H1 (cell line): ENCODE measurements at regions not wholly inside any gene's neighbourhood (a gene's known extent, or its start where the extent isn't known, plus 50 kb on each side); places are given as distances from the start of the nearest gene placed in this dataset.

ENCODE experiments used
- CHD1 ChIP-seq: IDR thresholded peaks from 2 replicates; pipeline ENCODE4 v1.6.1; 2012; ENCODE audit warnings: low read depth, low read length, improper control_type of control experiment
- CHD2 ChIP-seq: IDR thresholded peaks from 2 replicates; pipeline ENCODE4 v1.6.1; 2012; ENCODE audit warnings: low read length, improper control_type of control experiment
- HDAC2 ChIP-seq, 2 experiments: fragments of 300-600 bp in 1 of 2; sonication (generic) in 1 of 2; IDR thresholded peaks; 2 replicates each; pipeline ENCODE4 v1.6.1; 2011 to 2012; ENCODE audit warnings: low read depth in 2 of 2, low read length in 2 of 2, mild to moderate bottlenecking in 2 of 2, moderate library complexity in 2 of 2, borderline replicate concordance in 1 of 2, inconsistent platforms in 1 of 2
- RNF2 ChIP-seq: fragments of 200-900, 300-1000 bp; sonication (generic); IDR thresholded peaks from 2 replicates; pipeline ENCODE4 v1.7.1; 2016; ENCODE audit warnings: borderline replicate concordance, low read depth, mild to moderate bottlenecking, antibody characterized with exemption, low read length; ENCODE audit not compliant: poor library complexity, severe bottlenecking; ENCODE audit errors: missing control alignments
- SAP30 ChIP-seq: fragments of 300-600 bp; sonication (generic); IDR thresholded peaks from 2 replicates; pipeline ENCODE4 v1.7.1; 2012; ENCODE audit warnings: low read length, moderate library complexity, mild to moderate bottlenecking, inconsistent platforms; ENCODE audit not compliant: insufficient read depth, insufficient replicate concordance
- TF ChIP-seq, protein P1 (sequence below): fragments of 300-600 bp; sonication (generic); IDR thresholded peaks from 2 replicates; pipeline ENCODE4 v1.7.1; 2012; ENCODE audit warnings: low read length, moderate library complexity, mild to moderate bottlenecking, inconsistent platforms; ENCODE audit not compliant: insufficient replicate concordance
- TF ChIP-seq, protein P2 (sequence below): IDR thresholded peaks from 2 replicates; pipeline ENCODE4 v1.6.1; 2012; ENCODE audit warnings: low read length, inconsistent platforms

DNA sequence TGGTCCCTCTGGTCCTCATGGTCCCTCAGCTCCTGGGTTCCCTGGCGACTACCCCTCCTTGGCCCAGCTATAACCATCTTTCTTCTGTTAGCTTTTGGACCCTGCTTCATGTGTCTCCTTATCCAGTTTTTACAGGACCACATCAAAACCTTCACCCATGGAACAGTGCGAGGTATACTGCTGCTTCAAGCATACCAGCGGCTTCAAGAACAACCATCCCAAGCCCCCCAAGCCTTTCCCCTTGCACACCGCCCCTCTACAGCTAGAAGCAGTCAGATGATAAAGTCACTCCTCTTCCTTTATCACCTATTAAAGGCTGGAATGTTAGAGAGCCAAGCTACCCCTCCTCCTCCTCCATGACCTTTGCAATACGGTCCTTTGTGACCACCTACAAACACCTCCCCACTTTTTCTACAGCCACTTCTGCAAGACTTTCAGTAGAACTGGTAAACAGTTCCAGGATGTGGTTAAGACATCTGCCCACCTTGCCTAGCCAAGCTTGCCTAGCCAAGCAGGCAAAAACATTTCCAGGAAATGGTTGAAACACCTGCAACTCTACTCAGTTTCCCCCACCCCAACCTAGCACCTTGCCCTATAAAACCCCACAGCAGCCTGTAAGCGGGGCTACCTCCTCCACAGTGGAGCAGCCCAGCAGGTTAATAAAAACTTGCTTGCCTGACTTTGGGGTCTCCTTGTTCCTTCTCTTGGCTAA is 125.7 kb downstream of the ZC4H2 start (continued):
- TF ChIP-seq, protein P1, sequence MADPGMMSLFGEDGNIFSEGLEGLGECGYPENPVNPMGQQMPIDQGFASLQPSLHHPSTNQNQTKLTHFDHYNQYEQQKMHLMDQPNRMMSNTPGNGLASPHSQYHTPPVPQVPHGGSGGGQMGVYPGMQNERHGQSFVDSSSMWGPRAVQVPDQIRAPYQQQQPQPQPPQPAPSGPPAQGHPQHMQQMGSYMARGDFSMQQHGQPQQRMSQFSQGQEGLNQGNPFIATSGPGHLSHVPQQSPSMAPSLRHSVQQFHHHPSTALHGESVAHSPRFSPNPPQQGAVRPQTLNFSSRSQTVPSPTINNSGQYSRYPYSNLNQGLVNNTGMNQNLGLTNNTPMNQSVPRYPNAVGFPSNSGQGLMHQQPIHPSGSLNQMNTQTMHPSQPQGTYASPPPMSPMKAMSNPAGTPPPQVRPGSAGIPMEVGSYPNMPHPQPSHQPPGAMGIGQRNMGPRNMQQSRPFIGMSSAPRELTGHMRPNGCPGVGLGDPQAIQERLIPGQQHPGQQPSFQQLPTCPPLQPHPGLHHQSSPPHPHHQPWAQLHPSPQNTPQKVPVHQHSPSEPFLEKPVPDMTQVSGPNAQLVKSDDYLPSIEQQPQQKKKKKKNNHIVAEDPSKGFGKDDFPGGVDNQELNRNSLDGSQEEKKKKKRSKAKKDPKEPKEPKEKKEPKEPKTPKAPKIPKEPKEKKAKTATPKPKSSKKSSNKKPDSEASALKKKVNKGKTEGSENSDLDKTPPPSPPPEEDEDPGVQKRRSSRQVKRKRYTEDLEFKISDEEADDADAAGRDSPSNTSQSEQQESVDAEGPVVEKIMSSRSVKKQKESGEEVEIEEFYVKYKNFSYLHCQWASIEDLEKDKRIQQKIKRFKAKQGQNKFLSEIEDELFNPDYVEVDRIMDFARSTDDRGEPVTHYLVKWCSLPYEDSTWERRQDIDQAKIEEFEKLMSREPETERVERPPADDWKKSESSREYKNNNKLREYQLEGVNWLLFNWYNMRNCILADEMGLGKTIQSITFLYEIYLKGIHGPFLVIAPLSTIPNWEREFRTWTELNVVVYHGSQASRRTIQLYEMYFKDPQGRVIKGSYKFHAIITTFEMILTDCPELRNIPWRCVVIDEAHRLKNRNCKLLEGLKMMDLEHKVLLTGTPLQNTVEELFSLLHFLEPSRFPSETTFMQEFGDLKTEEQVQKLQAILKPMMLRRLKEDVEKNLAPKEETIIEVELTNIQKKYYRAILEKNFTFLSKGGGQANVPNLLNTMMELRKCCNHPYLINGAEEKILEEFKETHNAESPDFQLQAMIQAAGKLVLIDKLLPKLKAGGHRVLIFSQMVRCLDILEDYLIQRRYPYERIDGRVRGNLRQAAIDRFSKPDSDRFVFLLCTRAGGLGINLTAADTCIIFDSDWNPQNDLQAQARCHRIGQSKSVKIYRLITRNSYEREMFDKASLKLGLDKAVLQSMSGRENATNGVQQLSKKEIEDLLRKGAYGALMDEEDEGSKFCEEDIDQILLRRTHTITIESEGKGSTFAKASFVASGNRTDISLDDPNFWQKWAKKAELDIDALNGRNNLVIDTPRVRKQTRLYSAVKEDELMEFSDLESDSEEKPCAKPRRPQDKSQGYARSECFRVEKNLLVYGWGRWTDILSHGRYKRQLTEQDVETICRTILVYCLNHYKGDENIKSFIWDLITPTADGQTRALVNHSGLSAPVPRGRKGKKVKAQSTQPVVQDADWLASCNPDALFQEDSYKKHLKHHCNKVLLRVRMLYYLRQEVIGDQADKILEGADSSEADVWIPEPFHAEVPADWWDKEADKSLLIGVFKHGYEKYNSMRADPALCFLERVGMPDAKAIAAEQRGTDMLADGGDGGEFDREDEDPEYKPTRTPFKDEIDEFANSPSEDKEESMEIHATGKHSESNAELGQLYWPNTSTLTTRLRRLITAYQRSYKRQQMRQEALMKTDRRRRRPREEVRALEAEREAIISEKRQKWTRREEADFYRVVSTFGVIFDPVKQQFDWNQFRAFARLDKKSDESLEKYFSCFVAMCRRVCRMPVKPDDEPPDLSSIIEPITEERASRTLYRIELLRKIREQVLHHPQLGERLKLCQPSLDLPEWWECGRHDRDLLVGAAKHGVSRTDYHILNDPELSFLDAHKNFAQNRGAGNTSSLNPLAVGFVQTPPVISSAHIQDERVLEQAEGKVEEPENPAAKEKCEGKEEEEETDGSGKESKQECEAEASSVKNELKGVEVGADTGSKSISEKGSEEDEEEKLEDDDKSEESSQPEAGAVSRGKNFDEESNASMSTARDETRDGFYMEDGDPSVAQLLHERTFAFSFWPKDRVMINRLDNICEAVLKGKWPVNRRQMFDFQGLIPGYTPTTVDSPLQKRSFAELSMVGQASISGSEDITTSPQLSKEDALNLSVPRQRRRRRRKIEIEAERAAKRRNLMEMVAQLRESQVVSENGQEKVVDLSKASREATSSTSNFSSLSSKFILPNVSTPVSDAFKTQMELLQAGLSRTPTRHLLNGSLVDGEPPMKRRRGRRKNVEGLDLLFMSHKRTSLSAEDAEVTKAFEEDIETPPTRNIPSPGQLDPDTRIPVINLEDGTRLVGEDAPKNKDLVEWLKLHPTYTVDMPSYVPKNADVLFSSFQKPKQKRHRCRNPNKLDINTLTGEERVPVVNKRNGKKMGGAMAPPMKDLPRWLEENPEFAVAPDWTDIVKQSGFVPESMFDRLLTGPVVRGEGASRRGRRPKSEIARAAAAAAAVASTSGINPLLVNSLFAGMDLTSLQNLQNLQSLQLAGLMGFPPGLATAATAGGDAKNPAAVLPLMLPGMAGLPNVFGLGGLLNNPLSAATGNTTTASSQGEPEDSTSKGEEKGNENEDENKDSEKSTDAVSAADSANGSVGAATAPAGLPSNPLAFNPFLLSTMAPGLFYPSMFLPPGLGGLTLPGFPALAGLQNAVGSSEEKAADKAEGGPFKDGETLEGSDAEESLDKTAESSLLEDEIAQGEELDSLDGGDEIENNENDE, result no peak
- TF ChIP-seq CHD1, result no peak
- TF ChIP-seq, protein P2, sequence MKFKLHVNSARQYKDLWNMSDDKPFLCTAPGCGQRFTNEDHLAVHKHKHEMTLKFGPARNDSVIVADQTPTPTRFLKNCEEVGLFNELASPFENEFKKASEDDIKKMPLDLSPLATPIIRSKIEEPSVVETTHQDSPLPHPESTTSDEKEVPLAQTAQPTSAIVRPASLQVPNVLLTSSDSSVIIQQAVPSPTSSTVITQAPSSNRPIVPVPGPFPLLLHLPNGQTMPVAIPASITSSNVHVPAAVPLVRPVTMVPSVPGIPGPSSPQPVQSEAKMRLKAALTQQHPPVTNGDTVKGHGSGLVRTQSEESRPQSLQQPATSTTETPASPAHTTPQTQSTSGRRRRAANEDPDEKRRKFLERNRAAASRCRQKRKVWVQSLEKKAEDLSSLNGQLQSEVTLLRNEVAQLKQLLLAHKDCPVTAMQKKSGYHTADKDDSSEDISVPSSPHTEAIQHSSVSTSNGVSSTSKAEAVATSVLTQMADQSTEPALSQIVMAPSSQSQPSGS, result no peak
- no peak for TF ChIP-seq HDAC2 (IDR thresholded peaks at IDR 0.05; ENCODE audit: borderline replicate concordance in 1 of 2, low read depth in 2 of 2, low read length in 2 of 2)
- no peak for TF ChIP-seq SAP30
- no peak for TF ChIP-seq RNF2
- no peak for TF ChIP-seq CHD2
